ENCODE measurements at regions not wholly inside any gene's neighbourhood (a gene's known extent, or its start where the extent isn't known, plus 50 kb on each side); places are given as distances from the start of the nearest gene placed in this dataset.
A peak's percentile ranks its signal among the peaks of the same experiment; 100 is the strongest.

GRCh38 chr9:23979491-23979890, 153.5 kb upstream of the ELAVL2 start:
- no peaks in the 10 kb centered on the region for H3K4me1 ChIP-seq
- intact Hi-C loops (cut with DNase I): no loop called here
- H3K36me3 ChIP-seq (ENCODE audit: insufficient read depth in 1 of 2, low read depth in 1 of 2): no peaks in the 10 kb centered on the region
- DNase-seq (no peak), ATAC-seq (peak in 1 of 4 donors; percentile 46)
- H3K9me3 ChIP-seq: no peaks in the 10 kb centered on the region
- TF ChIP-seq, protein P1, sequence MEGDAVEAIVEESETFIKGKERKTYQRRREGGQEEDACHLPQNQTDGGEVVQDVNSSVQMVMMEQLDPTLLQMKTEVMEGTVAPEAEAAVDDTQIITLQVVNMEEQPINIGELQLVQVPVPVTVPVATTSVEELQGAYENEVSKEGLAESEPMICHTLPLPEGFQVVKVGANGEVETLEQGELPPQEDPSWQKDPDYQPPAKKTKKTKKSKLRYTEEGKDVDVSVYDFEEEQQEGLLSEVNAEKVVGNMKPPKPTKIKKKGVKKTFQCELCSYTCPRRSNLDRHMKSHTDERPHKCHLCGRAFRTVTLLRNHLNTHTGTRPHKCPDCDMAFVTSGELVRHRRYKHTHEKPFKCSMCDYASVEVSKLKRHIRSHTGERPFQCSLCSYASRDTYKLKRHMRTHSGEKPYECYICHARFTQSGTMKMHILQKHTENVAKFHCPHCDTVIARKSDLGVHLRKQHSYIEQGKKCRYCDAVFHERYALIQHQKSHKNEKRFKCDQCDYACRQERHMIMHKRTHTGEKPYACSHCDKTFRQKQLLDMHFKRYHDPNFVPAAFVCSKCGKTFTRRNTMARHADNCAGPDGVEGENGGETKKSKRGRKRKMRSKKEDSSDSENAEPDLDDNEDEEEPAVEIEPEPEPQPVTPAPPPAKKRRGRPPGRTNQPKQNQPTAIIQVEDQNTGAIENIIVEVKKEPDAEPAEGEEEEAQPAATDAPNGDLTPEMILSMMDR (IDR thresholded peaks at IDR 0.05): no peak
- WGBS, 3 donors: 57 to 79% (median 74%) methylated on average over 1 of the region's 1 CpG
- H3K27me3 ChIP-seq (ENCODE audit: insufficient read depth in 3 of 3, low read length in 2 of 3): no peaks in the 10 kb centered on the region
- H3K27ac ChIP-seq: no peak overlapping the region
- no peak overlapping the region for H3K4me3 ChIP-seq

DNA sequence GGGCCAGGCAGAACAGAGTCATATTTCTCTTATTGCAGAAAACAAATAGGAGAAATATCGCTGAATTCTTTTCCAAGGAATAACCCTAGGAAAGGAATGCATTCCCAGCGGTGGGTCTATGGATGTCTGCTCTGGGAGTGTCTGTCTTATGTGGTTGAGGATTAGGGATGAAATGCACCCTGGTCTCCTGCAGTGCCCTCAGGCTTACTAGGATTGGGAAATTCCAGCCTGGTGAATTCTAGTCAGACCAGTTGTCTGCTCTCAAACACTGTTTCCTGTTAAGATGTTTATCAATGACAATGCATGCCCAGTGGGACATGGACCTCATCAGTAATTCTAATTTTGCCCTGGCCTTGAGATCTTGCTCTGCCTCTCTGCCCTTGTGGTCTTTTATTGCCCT, 136.1 kb upstream of the ELAVL2 start:
- no peaks in the 10 kb centered on the region for H3K27me3 ChIP-seq (ENCODE audit: insufficient read depth in 3 of 3, low read length in 2 of 3)
- intact Hi-C loops (cut with DNase I): no loop called here
- H3K36me3 ChIP-seq (ENCODE audit: insufficient read depth in 1 of 2, low read depth in 1 of 2): no peaks in the 10 kb centered on the region
- WGBS, 3 donors: 85 to 93% (median 85%) methylated on average over 2 of the region's 2 CpGs
- no peak overlapping the region for H3K4me3 ChIP-seq
- DNase-seq: no peak
- no peaks in the 10 kb centered on the region for H3K9me3 ChIP-seq
- no peaks in the 10 kb centered on the region for H3K4me1 ChIP-seq
- H3K27ac ChIP-seq: no peak overlapping the region
- TF ChIP-seq, protein P1 (IDR thresholded peaks at IDR 0.05): no peak
- ATAC-seq: no peak

DNA sequence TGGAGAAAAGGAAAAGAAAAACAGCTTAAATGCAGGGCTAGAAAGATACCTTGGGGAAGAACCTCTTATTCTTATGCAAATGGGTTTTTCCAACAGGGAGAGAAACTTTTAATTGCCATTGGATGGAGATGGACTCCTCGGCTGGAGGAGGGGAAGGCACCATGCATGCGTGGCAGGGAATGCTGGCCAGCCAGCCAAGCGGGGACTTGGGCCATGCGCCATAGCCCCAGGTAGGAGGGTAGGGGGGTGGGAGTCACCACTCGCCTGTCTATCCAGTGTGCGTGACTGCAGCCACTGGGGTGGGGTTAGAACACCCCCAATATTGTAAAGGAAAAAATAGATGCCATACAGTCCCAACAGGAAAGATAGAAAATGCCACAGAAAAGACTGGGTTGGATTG, 119.9 kb upstream of the ELAVL2 start:
- DNase-seq (no peak), ATAC-seq (no peak)
- Histone ChIP-seq H3K27ac (no peak overlapping the region), H3K4me1 (no peaks in the 10 kb centered on the region), H3K9me3 (peaks cover 28% of the 10 kb centered on the region), H3K4me3 (no peak overlapping the region), H3K27me3 (ENCODE audit: insufficient read depth in 3 of 3, low read length in 2 of 3) (no peaks in the 10 kb centered on the region), H3K36me3 (ENCODE audit: insufficient read depth in 1 of 2, low read depth in 1 of 2) (no peaks in the 10 kb centered on the region)
- 91 to 94% (median 92%) methylated on average over 6 of the region's 6 CpGs for WGBS, 3 donors
- intact Hi-C loops (cut with DNase I): no loop called here
- TF ChIP-seq, protein P1 (IDR thresholded peaks at IDR 0.05): no peak

DNA sequence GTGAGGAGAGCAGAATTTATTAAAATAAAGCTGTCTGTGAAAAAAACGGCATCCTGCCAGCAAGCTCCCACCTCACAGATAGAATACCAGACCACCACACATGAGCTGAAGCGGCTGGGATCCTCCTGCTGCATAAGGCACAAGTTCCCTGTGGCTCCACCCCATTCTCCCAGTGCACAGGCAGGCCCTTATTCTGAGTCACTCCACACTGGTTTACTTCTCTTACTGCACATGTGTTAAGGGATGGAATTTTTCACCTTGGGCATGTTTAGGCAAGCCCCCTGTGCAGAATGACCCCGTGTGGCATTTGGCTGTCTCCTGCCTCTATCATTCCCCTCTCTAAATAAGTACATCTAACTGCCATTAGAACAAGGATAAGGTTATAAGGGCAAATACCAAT, 115.0 kb upstream of the ELAVL2 start:
- Histone ChIP-seq H3K27ac (no peak overlapping the region), H3K4me3 (no peak overlapping the region), H3K9me3 (peaks cover 20% of the 10 kb centered on the region), H3K36me3 (ENCODE audit: insufficient read depth in 1 of 2, low read depth in 1 of 2) (no peaks in the 10 kb centered on the region), H3K27me3 (ENCODE audit: insufficient read depth in 3 of 3, low read length in 2 of 3) (no peaks in the 10 kb centered on the region), H3K4me1 (no peaks in the 10 kb centered on the region)
- no peak for DNase-seq
- intact Hi-C loops (cut with DNase I): no loop called here
- 66 to 74% (median 71%) methylated on average over 3 of the region's 3 CpGs for WGBS, 3 donors
- no peak for ATAC-seq
- TF ChIP-seq, protein P1 (IDR thresholded peaks at IDR 0.05): no peak

DNA sequence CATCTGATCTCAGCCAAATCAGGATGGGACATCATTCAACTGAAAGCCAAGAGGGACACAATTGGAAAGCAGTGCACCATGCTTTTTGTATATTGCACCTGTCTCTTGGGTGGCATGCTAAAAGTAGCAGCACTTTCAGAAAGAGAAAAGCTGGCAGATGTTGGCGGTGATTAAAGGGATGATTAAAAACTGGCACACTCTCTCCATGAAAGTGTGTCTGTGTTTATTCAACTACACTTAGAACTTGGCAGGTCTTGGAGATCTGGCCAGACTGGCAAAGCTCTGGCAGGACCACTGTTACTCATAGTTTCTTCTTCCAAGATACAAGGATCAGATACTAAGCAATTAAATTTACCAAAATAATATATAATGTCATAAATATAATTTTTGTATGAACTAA, 112.9 kb upstream of the ELAVL2 start:
- no peaks in the 10 kb centered on the region for H3K4me1 ChIP-seq
- H3K36me3 ChIP-seq (ENCODE audit: insufficient read depth in 1 of 2, low read depth in 1 of 2): no peaks in the 10 kb centered on the region
- no peak overlapping the region for H3K27ac ChIP-seq
- WGBS, 3 donors: 46 to 58% (median 52%) methylated on average over 1 of the region's 1 CpG
- DNase-seq (no peak), ATAC-seq (no peak)
- TF ChIP-seq, protein P1 (IDR thresholded peaks at IDR 0.05): no peak
- H3K27me3 ChIP-seq (ENCODE audit: insufficient read depth in 3 of 3, low read length in 2 of 3): no peaks in the 10 kb centered on the region
- H3K9me3 ChIP-seq: peaks cover 11% of the 10 kb centered on the region
- intact Hi-C loops (cut with DNase I): no loop called here
- H3K4me3 ChIP-seq: no peak overlapping the region

Data from psoas muscle (tissue), 7 donors.